ENCODE measurements at regions not wholly inside any gene's neighbourhood (a gene's known extent, or its start where the extent isn't known, plus 50 kb on each side); places are given as distances from the start of the nearest gene placed in this dataset.

DNA sequence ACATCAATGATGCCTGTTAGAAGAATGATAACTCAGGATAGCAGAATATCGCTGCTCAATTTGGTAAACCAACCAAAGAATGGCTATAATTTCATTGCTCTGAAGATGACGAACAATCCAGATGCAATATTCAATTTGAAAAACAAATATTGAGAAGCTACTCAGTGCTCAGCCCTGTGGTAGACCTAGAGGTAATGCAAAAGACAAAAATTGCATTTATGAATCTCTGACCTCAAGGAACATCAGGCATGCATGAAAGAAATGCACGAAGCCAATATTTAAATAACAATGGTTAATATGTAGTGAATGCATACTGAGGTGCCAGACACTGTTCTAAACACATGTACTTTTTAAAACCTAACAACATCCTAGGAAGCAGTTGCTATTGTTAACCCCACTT is 298.6 kb upstream of the TMTC1 start:
- TF ChIP-seq EZH2 (IDR thresholded peaks at IDR 0.05; ENCODE audit: borderline replicate concordance): no peak
- TF ChIP-seq, protein P1, sequence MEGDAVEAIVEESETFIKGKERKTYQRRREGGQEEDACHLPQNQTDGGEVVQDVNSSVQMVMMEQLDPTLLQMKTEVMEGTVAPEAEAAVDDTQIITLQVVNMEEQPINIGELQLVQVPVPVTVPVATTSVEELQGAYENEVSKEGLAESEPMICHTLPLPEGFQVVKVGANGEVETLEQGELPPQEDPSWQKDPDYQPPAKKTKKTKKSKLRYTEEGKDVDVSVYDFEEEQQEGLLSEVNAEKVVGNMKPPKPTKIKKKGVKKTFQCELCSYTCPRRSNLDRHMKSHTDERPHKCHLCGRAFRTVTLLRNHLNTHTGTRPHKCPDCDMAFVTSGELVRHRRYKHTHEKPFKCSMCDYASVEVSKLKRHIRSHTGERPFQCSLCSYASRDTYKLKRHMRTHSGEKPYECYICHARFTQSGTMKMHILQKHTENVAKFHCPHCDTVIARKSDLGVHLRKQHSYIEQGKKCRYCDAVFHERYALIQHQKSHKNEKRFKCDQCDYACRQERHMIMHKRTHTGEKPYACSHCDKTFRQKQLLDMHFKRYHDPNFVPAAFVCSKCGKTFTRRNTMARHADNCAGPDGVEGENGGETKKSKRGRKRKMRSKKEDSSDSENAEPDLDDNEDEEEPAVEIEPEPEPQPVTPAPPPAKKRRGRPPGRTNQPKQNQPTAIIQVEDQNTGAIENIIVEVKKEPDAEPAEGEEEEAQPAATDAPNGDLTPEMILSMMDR (IDR thresholded peaks at IDR 0.05; ENCODE audit: poor library complexity): no peak
- TF ChIP-seq EZH2phosphoT487 (IDR thresholded peaks at IDR 0.05; ENCODE audit: low read depth, severe bottlenecking, unreplicated experiment): no peak
- Histone ChIP-seq H3K9me3 (ENCODE audit: low read depth) (no peaks in the 10 kb centered on the region), H3K79me2 (no peaks in the 10 kb centered on the region), H3K27me3 (no peaks in the 10 kb centered on the region), H3K36me3 (replicated peaks; ENCODE audit: insufficient read depth, low read depth) (no peaks in the 10 kb centered on the region), H3K4me2 (no peak overlapping the region), H3K4me1 (ENCODE audit: insufficient read depth) (no peaks in the 10 kb centered on the region), H3K27ac (no peak overlapping the region), H3K9me2 (replicated peaks; ENCODE audit: insufficient read depth) (no peaks in the 10 kb centered on the region), H2AFZ (no peak overlapping the region), H3K4me3 (no peak overlapping the region), H4K20me1 (ENCODE audit: insufficient read depth, poor library complexity, severe bottlenecking) (no peaks in the 10 kb centered on the region)
- no peak for DNase-seq (ENCODE audit: low spot score)
- WGBS (ENCODE audit: low lambda C conversion rate, missing lambda C conversion rate): 63% methylated on average over 3 of the region's 3 CpGs

DNA sequence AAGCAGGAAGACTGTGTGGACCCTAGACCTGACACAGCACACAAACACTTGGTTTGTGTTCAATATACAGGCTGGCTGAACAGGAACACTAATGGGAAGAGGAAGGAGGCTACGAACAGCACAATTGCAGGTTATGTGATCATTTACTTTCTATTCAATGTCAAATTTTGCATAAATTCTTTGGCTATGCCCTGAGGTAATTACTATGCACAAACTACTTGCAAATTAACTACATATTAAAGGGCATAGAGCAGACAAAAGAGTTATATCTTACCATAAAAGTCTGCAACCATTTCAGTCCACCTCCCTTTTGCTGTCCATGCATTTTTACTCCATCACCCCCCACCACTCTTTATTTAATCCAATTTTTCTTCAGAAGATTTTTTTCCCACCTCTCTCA is 291.2 kb upstream of the TMTC1 start:
- Histone ChIP-seq H3K79me2 (no peaks in the 10 kb centered on the region), H2AFZ (no peak overlapping the region), H4K20me1 (ENCODE audit: insufficient read depth, poor library complexity, severe bottlenecking) (no peaks in the 10 kb centered on the region), H3K9me3 (ENCODE audit: low read depth) (no peaks in the 10 kb centered on the region), H3K27me3 (no peaks in the 10 kb centered on the region), H3K4me3 (no peak overlapping the region), H3K4me1 (ENCODE audit: insufficient read depth) (no peaks in the 10 kb centered on the region), H3K27ac (no peak overlapping the region), H3K36me3 (replicated peaks; ENCODE audit: insufficient read depth, low read depth) (no peaks in the 10 kb centered on the region), H3K4me2 (no peak overlapping the region), H3K9me2 (replicated peaks; ENCODE audit: insufficient read depth) (no peaks in the 10 kb centered on the region)
- TF ChIP-seq EZH2phosphoT487 (IDR thresholded peaks at IDR 0.05; ENCODE audit: low read depth, severe bottlenecking, unreplicated experiment): no peak
- no peak for TF ChIP-seq EZH2 (IDR thresholded peaks at IDR 0.05; ENCODE audit: borderline replicate concordance)
- TF ChIP-seq, protein P1 (IDR thresholded peaks at IDR 0.05; ENCODE audit: poor library complexity): no peak
- DNase-seq (ENCODE audit: low spot score): no peak
- 88% methylated on average over 1 of the region's 1 CpG for WGBS (ENCODE audit: low lambda C conversion rate, missing lambda C conversion rate)

DNA sequence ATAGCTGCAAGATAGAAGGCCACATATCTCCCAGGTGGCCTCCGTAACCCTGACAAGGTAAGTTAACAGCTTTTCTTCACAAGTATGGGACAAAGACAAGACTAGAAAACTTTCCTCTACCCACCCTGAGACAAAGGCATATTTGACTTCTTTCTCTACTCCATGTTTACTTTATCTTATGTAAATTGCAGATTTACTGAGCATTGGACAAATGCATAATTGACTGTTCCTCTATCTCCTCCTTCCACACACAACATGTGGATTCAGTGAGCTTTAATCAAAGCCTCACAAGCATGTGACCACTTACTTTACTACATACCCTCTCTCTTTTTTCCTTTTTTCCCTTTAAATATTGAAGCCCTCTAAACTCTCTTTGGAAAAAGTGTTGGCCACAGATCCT is 289.1 kb upstream of the TMTC1 start:
- Histone ChIP-seq H3K9me3 (ENCODE audit: low read depth) (no peaks in the 10 kb centered on the region), H3K9me2 (replicated peaks; ENCODE audit: insufficient read depth) (no peaks in the 10 kb centered on the region), H3K4me2 (no peak overlapping the region), H2AFZ (no peak overlapping the region), H3K4me3 (no peak overlapping the region), H4K20me1 (ENCODE audit: insufficient read depth, poor library complexity, severe bottlenecking) (no peaks in the 10 kb centered on the region), H3K4me1 (ENCODE audit: insufficient read depth) (no peaks in the 10 kb centered on the region), H3K79me2 (no peaks in the 10 kb centered on the region), H3K27ac (no peak overlapping the region), H3K36me3 (replicated peaks; ENCODE audit: insufficient read depth, low read depth) (no peaks in the 10 kb centered on the region), H3K27me3 (no peaks in the 10 kb centered on the region)
- no peak for DNase-seq (ENCODE audit: low spot score)
- no peak for TF ChIP-seq EZH2phosphoT487 (IDR thresholded peaks at IDR 0.05; ENCODE audit: low read depth, severe bottlenecking, unreplicated experiment)
- WGBS (ENCODE audit: low lambda C conversion rate, missing lambda C conversion rate): 55% methylated on average over 1 of the region's 1 CpG

DNA sequence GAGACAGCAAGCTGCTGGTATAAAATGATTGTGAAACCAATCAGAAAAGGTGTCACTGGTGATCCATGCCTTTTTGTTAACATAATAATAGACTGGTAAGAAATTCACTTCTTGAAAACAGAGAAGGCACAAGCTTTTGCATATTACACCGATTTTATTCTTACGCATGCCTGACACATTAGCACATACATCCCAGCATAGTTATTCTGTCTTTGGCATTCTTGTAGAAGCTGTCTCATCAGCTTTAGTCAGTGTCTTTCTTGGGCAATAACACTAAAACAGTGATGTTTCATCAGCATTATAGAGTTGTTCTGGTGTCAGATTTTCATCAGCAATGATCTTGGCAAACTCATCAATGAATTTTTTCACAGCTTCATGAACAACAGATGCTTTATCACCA is 283.4 kb upstream of the TMTC1 start:
- no peaks in the 10 kb centered on the region for H3K27me3 ChIP-seq
- no peaks in the 10 kb centered on the region for H3K4me1 ChIP-seq (ENCODE audit: insufficient read depth)
- no peak for DNase-seq (ENCODE audit: low spot score)
- no peaks in the 10 kb centered on the region for H3K36me3 ChIP-seq (replicated peaks; ENCODE audit: insufficient read depth, low read depth)
- no peak for TF ChIP-seq EZH2phosphoT487 (IDR thresholded peaks at IDR 0.05; ENCODE audit: low read depth, severe bottlenecking, unreplicated experiment)
- TF ChIP-seq, protein P1 (IDR thresholded peaks at IDR 0.05; ENCODE audit: poor library complexity): no peak
- no peak for TF ChIP-seq EZH2 (IDR thresholded peaks at IDR 0.05; ENCODE audit: borderline replicate concordance)
- no peaks in the 10 kb centered on the region for H3K9me3 ChIP-seq (ENCODE audit: low read depth)
- no peaks in the 10 kb centered on the region for H3K79me2 ChIP-seq
- WGBS (ENCODE audit: low lambda C conversion rate, missing lambda C conversion rate): 94% methylated on average over 2 of the region's 2 CpGs
- H3K9me2 ChIP-seq (replicated peaks; ENCODE audit: insufficient read depth): no peaks in the 10 kb centered on the region
- H2AFZ ChIP-seq: no peak overlapping the region
- H3K4me3 ChIP-seq: no peak overlapping the region
- H3K4me2 ChIP-seq: no peak overlapping the region
- no peaks in the 10 kb centered on the region for H4K20me1 ChIP-seq (ENCODE audit: insufficient read depth, poor library complexity, severe bottlenecking)
- no peak overlapping the region for H3K27ac ChIP-seq
